ENCODE measurements at regions not wholly inside any gene's neighbourhood (a gene's known extent, or its start where the extent isn't known, plus 50 kb on each side); places are given as distances from the start of the nearest gene placed in this dataset.
A peak's percentile ranks its signal among the peaks of the same experiment; 100 is the strongest.

DNA sequence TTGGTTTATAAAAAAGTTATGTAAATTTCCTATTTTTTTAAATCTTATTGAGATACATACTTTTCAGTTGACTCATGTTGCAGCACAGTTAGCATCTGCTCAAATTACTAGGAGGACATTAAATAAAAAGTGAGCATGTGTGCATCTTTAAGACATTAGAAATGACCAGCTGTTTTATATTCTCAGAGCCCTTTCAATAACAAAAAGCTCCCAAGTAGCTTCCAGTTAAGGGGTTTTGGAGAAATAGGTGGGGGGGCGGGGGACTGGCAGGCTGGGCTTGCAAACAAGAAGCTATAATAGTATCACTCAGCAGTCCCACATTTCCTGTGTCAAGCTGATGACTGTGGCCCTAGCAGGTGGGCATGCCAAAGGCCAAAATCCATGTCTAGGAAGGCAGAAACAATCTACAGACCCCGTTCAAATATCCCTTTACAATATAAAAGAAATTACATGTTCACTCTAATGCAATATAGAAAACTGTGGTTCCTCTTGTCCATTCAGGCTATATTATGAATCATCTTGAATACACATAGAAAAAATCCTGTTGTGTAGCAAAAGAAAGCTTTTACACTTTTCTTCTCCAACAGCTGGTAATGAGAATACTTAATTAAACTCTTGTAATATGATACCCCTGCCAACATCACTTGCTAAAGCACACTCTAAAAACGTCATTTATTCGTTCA, 1713.2 kb upstream of the SLC10A2 start:
- DNase-seq, result no peak

DNA sequence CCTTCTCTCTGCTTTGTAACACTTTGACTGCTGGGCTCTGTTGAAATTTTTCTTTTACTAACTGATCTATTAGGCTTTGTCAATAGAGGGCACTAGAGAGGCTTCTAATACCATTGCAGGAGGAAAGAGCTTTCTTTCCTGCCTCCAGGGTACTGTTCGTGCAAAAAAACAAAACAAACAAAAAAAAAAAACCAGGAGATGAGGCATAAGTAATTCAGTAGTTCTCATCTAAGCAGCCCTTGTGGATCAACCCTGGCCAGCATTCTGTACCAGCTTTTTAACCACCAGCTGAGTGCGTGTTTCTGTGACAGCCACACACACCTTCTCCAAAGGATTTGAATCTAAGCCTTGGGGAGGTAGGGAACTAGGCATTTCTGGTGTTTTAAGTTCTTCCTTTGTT, 1707.6 kb upstream of the SLC10A2 start:
- peak; percentile 18 for DNase-seq

DNA sequence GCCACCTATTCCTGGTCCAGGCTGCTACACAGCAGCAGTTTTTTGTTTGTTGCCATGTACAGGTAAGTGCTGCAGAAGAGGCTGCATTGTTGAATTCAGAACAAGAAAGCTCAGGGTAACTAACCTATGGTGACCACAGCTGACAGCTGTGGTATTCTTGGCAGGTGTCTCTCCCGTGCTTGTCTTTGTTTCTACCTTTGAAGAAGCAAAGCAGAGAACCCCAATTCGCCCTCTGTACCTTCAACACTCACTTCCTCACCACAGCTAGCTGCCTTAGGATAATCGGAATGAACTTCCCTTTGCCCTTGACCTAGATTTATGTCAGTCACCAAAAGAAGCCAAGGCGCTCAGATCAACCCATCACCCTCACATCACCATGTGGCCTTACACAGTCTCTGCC, 1703.3 kb upstream of the SLC10A2 start:
- DNase-seq, result no peak

DNA sequence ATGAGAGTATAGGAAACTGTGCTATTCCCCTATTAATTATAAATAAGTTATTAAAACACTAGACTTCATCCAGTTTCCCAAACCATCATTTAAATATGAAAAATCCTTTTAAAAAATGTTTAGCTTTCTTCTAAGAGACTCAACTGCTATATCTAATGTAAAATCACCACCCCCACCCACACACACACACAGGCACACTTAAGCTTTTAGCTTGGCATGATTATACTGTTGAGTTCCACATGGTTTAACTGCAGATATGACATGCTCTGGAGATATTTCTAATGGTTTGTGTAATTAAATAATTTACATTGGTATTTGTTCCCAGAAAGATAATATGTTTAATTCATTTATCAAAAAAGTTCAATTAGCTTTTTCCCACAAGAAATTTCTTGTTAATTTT, 1700.1 kb upstream of the SLC10A2 start:
- DNase-seq, result no peak

DNA sequence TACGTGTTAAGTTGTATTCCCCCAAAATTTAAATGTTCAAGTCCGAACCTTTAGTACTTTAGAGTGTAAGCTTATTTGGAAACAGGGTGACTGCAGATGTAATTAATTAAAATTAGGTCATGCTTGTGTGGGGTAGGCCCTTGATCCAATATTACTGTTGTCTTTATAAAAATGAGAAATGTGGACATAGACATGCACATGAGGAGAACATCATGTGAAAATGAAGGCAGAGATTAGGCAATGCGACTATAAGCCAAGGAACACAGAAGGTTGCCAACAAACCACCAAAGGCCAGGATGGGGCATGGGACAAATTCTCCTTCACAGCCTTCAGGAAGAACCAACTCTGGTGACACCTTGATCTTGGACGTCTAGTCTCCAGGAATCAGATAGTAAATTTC, 1698.4 kb upstream of the SLC10A2 start:
- DNase-seq, result no peak

DNA sequence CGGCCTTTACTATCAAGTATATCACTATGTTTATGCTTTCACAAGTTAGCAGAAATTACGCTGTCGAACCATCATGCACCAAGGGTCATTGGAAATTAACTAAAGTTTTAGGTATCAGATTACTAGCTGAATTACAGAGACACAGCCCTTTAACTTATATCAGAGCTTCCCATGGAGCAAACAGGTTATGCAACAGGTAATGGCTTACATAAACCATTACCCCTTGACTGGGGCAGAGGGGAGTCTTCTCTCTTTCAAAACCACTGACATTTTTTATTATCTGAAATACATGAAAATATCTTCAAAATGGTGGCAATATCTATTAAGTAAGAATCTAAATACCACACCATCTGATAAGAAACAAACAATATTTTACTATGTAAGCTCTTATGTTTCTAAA, 1692.9 kb upstream of the SLC10A2 start:
- DNase-seq, result no peak

DNA sequence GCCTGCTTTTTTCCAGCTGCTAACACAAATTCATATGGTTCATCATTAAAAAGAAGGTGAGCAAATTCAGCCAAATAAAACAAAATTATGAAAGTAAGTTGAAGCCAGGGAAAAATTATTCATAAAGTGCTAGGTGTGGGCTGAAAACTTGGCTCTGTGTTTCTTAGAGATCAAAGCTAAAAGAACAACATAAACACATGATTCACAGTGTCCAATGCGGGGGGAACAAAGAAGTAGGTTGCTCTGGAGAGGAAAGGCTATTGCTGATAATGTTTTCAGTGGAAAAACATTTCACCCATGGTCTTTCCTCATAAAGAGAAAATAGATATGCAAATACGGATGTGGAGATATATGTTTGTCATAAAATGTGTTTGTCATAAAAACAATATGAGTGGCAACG, 1691.5 kb upstream of the SLC10A2 start:
- DNase-seq, result no peak

DNA sequence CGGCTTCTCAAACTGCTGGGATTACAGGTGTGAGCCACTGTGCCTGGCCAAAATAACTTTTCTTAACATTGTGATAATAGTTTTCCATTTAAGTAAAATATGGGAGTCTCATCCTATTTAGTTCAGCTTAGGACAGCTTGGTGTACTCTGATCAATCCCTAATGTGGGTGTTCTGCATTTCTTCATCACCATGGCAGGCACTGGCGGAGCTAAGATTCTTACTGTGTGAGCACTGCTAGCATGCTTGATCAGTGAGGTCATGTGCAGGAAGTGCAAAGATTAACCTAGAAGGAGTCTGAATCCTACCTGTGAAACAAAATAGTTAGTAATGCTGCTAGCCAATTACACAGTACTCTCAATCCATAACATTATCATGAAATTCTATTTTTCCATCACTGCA, 1684.2 kb upstream of the SLC10A2 start:
- DNase-seq, result no peak

DNA sequence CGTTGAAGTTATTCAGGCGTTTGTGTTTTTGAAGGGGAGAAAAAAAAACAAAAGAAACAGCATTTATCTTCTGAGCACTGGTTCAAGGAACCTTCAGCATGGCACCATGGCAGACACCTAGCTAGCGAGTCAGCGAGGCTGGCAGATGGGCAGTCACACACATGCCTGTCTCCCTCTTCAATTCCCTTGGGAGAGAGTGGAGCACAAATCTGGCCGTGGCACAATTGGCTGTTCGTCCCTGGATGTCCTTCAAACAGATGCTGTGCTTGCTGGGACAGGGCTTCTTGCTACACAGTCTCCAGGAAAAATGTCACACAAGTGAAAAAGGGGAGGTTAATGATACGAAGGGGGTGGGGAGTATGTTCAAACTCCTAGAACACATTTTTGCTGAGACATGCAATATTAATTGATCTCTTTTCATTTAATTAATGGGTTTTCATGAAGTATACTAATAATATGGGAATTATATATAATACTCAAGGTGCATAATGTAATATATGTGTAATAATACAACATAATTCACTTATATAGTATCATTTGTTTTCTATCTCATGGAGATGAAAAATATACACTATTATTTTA, 1674.5 kb upstream of the SLC10A2 start:
- DNase-seq, result no peak

DNA sequence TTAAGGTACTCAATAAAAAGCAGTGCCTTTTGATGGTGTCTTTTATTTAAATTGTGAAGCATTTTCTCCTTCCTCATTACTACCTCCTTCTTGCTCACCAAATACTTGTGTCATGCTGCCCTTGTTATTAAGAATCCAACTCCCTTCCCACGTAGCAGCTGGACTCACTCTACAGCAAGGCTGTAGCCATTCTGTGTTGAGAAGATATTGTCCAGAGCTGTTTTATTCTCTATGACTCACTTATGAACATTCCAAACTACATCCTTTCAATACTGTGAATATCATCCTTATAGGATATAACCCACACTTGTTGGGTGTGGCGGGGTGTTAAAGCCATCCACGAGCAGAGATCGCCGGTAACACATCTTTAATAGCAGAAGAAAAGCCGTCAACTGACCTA, 1671.5 kb upstream of the SLC10A2 start:
- no peak for DNase-seq

DNA sequence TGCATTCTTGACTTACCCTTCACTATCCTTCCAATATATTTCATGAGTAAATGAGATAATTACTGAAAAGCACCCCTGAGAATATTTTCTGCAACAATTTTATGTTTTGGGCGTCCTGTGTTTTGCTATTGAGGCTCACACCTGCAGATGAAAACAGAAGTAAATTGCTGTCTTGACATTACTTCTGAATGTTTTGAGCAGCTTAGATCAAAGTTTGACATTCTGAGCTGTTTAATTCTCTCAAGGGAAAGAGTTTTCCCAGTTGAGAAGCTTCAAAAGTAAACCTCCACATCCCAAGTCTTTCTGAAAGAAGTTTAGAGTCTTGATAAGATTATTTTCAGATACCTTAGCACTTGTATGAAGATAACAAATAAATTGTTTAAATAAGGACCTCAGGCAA, 1667.2 kb upstream of the SLC10A2 start:
- DNase-seq, result no peak

DNA sequence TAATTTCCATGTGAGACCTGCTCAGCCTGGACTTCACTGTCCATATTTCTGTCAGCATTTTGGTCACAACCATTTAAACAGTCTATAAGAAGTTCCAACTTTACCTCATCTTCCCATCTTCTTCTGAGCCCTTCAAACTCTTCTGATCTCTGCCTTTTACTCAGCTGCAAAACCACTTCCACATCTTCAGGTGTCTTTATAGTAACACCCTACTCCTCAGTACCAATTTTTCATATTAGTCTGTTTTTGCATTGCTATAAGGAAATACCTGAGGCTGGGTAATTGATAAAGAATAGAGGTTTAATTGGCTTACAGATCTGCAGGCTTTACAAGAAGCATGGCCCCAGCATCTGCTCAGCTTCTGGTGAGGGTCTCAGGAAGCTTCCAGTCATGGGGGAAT, 1648.9 kb upstream of the SLC10A2 start:
- no peak for DNase-seq

DNA sequence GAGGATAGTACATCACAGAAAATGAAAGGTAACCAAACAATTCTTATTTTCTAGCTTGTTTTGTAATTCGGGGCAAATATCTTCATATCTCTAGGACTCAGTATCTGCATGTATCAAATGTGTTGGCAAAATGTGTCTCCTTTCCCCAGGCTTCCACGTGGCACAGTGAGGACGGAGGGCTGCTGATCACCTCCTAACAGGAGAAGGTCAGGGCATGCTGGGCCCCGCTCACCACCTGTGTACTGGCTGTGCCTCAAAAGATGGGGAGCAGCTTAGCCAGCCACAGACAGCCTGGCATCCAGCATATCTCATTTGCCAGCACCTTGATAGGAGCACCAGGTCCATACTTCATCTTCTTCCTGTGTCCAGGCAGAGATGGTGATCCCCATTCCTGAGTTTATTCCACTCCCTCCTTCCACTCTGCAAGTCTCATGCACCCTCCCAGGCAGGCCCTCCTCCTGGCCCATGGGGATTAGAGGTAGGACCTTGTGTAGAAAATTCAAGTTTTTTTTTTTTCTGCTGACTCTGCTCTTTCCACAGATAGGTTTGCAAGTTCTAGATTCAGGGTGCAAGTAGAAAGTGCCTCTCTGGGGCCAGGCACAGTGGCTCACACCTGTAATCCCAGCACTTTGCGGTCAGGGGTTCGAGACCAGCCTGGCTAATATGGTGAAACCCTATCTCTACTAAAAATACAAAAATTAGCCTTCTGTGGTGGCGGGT, 1639.0 kb upstream of the SLC10A2 start:
- no peak for DNase-seq

DNA sequence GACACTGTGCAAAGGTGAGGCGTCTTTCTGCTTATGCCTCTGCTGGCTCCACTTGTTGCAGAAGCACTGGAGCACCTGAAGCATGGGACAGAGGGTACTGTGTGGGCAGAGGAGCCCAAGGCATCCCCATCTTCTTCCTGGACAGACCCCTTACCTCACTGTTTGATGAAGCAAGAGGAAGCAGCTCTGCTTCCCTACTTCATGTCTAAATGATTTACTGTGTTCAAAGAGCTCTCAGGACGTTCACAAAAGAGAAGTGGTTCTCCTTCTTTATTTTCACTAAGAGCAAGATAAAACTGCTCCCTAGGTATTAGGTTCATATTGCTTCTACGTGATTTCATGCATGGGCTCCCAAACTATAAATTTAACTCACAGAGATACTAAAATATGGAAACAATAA, 1635.4 kb upstream of the SLC10A2 start:
- DNase-seq, result peak; percentile 91

DNA sequence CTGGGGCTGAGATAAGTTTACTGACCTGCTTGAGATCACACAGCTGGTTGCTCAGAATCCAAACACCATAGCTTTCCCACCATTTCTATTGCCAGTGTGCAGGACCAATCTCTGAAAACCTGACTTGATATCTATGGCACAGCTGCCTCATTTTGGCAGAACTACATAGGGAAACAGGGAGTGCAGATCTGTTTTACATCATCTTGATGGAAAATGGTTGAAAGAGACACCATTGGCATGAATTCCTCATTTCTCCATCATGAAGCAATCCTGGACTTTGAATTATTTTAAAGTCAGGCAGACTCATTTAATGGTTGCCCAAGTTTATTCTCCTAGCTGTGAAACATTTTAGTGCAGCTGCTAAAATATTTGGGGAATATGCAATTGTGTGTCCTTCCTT, 1628.2 kb upstream of the SLC10A2 start:
- DNase-seq, result no peak

DNA sequence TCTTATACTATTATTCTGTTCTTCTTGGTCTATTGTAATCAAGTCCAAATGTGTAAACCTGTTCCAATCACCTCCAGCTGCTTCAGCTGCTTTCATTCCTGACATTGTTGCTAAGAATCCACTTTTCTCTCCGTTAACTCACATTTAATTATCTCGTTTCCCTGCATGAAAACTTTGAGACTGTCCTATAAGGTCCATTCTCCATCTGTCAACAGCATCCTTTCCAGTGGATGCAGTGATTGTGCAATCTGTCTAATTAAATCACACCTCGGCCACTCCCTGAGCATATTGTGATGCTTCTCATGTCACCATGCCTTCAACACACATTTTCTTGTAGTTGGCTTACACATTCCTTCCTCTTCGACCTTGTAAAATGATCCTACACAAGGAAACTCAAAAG, 1626.9 kb upstream of the SLC10A2 start:
- DNase-seq, result no peak

DNA sequence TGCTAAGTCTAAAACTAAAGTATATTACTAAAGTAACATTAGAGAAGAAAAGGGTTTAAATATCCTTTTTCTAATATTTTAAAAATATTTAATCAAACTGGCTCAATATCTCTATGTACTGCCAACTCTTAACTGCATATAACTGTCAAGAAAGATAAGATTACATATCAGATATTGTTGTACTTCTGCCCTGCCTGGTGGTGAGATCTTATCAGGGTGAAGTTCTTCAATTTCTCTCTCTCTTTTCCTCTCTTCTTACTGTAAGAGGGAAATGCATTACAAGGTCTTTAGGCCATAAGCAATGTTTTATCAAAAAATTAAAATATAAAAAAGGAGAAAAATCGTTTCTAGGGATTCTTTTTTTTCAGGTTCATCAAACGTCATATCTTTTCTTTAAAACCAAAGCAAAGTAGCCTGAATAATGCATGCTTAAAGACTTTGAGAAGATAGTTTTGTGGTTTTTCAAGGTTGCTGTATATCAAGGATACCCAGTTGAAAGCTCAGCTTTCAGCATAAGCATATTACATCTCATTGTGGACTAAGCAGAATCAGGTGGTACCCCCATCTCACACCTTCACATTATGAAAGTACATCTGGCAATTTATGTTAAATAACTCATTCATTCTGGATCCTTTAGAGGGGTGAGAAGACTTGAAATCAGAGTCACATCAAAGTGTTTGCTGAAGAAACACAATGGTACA, 1625.7 kb upstream of the SLC10A2 start:
- DNase-seq, result no peak

DNA sequence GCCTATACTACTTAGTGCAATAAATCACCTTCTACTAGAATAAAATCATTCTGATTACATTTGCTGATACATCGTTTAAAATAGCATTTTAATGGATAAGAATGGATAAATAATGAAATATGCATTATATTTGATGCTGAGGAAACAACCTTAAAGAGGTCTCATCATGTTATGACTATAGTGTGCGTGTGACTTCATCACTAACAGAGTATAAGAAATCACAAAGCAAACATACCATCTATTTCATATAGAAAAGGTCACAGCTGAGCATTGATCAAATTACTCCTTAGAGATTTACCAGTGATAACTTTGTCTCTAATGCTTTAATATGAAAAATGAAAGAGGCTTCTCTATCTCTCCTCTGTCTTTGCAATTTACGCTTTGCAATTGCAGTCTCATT, 1620.3 kb upstream of the SLC10A2 start:
- no peak for DNase-seq

DNA sequence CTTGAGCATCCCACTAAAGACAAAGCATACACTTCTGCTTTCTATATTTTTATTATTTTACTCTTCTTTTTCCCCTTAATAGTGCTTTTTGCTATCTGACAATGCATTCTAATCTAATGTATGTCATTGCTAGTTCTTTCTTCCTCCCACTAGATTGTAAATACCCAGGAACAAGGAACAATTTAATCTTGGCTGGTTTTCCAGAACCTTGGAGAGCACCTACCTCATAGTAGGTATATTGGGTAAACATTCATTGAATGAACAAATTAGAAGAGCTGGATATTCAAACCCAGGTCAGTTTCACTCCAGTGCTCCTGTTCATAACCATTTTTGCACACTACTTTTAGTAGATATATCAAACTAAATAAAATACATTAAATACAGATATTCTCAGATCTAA, 1617.6 kb upstream of the SLC10A2 start:
- DNase-seq, result no peak

DNA sequence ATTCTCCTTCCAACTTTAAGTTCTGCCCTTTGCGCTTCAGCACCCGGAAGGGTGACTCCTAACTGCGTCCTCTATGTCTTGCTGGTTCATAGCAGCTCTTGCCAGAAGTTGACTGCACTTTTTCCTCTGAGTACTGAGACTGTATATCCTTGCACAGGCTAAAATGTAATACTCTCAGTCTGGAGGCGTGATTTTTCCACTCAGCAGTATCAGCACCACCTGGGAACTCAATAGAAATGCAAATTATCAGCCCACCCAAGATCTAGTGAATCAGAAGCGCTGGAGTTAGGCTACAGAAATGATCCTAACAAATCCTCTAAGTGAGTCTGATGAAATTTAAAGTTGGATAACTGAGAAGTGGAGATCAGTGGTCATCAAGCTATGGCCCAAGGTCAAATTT, 1611.9 kb upstream of the SLC10A2 start:
- DNase-seq, result no peak

DNA sequence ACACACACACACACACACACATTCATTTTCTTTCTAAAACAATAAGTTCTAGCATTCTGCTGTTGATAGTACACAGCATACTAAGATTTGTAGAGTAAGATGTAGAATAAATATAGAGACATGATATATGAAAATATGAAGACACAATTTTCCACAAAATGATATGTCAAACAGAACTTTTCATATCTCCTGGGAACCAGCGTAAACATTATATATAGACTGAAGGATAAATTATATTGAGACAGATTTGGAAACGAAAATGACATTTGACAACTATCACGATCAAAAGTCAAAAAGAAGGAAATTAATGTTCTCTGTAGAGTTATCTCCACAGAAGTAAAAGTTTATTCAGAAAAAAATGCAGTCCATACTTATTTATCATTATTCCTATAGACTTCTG, 1605.7 kb upstream of the SLC10A2 start:
- DNase-seq, result no peak

DNA sequence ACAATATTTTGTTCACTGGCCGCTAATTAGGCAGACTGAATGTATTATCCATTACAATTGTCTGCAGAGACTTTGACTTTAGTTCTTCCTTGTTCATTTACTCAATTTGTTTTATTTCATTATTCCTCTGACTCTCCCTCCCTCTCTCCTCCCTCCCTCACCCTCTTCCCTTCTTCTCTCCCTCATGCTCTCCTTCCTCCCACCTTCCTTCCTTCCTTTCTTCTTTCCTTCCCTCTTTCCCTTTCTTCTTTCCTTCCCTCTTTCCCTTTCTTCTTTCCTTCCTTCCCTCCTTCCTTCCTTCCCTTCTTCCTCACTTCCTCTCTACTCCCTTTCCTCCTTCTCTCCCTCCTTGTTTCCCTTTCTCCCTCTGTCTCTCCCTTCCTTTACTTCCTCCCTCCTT, 1591.0 kb upstream of the SLC10A2 start:
- DNase-seq, result no peak

DNA sequence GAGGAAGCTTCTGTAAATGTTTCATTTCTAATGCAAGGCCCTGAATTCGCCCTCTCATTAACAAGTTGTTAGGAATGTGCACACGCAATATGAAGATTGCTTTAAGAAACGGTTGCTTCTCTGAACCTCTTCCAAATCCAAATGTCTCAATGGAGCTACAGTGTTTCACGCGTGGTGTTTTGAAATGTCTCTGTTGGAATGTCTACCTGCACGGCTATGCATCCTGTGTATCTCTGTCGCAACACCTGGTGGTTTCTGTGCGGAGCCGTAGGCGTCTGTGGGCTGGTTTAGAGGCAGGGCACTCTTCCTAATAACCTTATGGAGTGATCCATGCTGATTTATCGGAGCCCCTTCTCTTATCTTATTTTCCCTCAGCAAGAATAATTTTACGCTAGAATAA, 1584.2 kb upstream of the SLC10A2 start:
- DNase-seq, result no peak

DNA sequence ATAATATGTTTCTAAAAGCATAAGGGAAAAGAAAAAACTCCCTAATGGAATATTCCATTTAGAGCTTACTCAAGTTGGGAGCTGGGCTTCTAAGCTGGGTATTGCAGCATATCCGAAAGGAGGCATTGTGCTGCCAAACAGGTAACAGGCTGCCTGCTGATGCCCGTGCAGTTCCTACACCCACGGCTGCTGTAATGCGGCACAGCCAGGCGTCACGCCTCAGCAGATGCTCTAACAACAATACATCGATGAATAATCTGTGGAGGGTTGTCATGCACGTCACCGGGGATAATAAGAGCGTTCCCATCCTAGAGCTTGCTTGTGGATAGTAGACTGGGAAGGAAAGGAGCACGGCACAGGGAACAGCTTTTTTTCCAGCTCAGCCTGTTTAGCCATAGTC, 1582.1 kb upstream of the SLC10A2 start:
- no peak for DNase-seq

Data from NCI-H187 treated with DMSO at 0.1 percent for 48 hours (cell line).